SK-N-SH treated with all-trans-retinoic acid at 6 μM for 48 hours (cell line): ENCODE measurements at regions not wholly inside any gene's neighbourhood (a gene's known extent, or its start where the extent isn't known, plus 50 kb on each side); places are given as distances from the start of the nearest gene placed in this dataset.

ENCODE experiments used
- ATAC-seq: fragments of 200-7000 bp; cut with Tn5 transposase; 3 replicates; pipeline ENCODE4 v1.9.1; 2020; ENCODE audit warnings: mild to moderate bottlenecking, moderate library complexity
- ARNTL ChIP-seq: fragments of 450-650 bp; formaldehyde crosslinking; IDR thresholded peaks from 2 replicates; pipeline ENCODE4 v1.5.0; 2020; ENCODE audit warnings: low read depth, mild to moderate bottlenecking, moderate library complexity, borderline replicate concordance
- CSDC2 ChIP-seq: fragments of 250-450 bp; sonication (Bioruptor Pico); IDR thresholded peaks from 2 replicates; pipeline ENCODE4 v1.5.0; 2020; ENCODE audit warnings: mild to moderate bottlenecking, moderate library complexity
- ESRRG ChIP-seq: fragments of 250-450 bp; sonication (Bioruptor Pico); IDR thresholded peaks from 2 replicates; pipeline ENCODE4 v1.6.1; 2021; ENCODE audit warnings: mild to moderate bottlenecking
- GLIS3 ChIP-seq: fragments of 250-450 bp; sonication (Bioruptor Pico); IDR thresholded peaks from 2 replicates; pipeline ENCODE4 v1.5.0; 2020; ENCODE audit warnings: mild to moderate bottlenecking, moderate library complexity
- ISL1 ChIP-seq: fragments of 250-450 bp; sonication (Bioruptor Pico); IDR thresholded peaks from 2 replicates; pipeline ENCODE4 v2.1.2; 2022; ENCODE audit warnings: mild to moderate bottlenecking, moderate library complexity
- OSR1 ChIP-seq: fragments of 250-450 bp; sonication (Bioruptor Pico); IDR thresholded peaks from 2 replicates; pipeline ENCODE4 v1.8.0; 2022; ENCODE audit warnings: moderate library complexity, mild to moderate bottlenecking, inconsistent platforms
- PATZ1 ChIP-seq: fragments of 250-450 bp; sonication (Bioruptor Pico); IDR thresholded peaks from 2 replicates; pipeline ENCODE4 v1.8.0; 2020; ENCODE audit warnings: mild to moderate bottlenecking, moderate library complexity, borderline replicate concordance
- RARB ChIP-seq: fragments of 250-450 bp; sonication (Bioruptor Pico); IDR thresholded peaks from 2 replicates; pipeline ENCODE4 v1.8.0; 2021; ENCODE audit warnings: mild to moderate bottlenecking, moderate library complexity
- SNAI2 ChIP-seq: fragments of 250-450 bp; sonication (Bioruptor Pico); IDR thresholded peaks from 2 replicates; pipeline ENCODE4 v1.5.0; 2020; ENCODE audit warnings: mild to moderate bottlenecking, moderate library complexity
- TCF4 ChIP-seq: fragments of 250-450 bp; sonication (Bioruptor Pico); IDR thresholded peaks from 2 replicates; pipeline ENCODE4 v1.8.0; 2021; ENCODE audit warnings: mild to moderate bottlenecking, moderate library complexity, borderline replicate concordance
- TOX ChIP-seq: fragments of 250-450 bp; sonication (Bioruptor Pico); IDR thresholded peaks from 2 replicates; pipeline ENCODE4 v1.8.0; 2021; ENCODE audit warnings: mild to moderate bottlenecking, moderate library complexity, borderline replicate concordance
- TSHZ2 ChIP-seq: fragments of 250-450 bp; sonication (Bioruptor Pico); IDR thresholded peaks from 2 replicates; pipeline ENCODE4 v1.5.0; 2020; ENCODE audit warnings: mild to moderate bottlenecking, moderate library complexity
- ZFP3 ChIP-seq: fragments of 250-450 bp; sonication (Bioruptor Pico); IDR thresholded peaks from 2 replicates; pipeline ENCODE4 v1.5.0; 2020; ENCODE audit warnings: mild to moderate bottlenecking, moderate library complexity
- ZFP30 ChIP-seq: fragments of 450-650 bp; formaldehyde crosslinking; IDR thresholded peaks from 2 replicates; pipeline ENCODE4 v1.5.0; 2022; ENCODE audit warnings: mild to moderate bottlenecking, moderate library complexity
- ZNF565 ChIP-seq: fragments of 450-650 bp; formaldehyde crosslinking; conservative IDR thresholded peaks from 2 replicates; pipeline ENCODE4 v1.5.0; 2020; ENCODE audit warnings: low read depth, mild to moderate bottlenecking, moderate library complexity
- ZNF70 ChIP-seq: fragments of 450-650 bp; formaldehyde crosslinking; IDR thresholded peaks from 2 replicates; pipeline ENCODE4 v1.5.0; 2020; ENCODE audit warnings: mild to moderate bottlenecking, moderate library complexity
- ZNF8 ChIP-seq: fragments of 450-650 bp; formaldehyde crosslinking; IDR thresholded peaks from 2 replicates; pipeline ENCODE4 v1.5.0; 2020; ENCODE audit warnings: mild to moderate bottlenecking, moderate library complexity
- TF ChIP-seq, protein P1 (sequence below): fragments of 250-450 bp; sonication (Bioruptor Pico); IDR thresholded peaks from 2 replicates; pipeline ENCODE4 v1.5.1; 2021; ENCODE audit warnings: mild to moderate bottlenecking, moderate library complexity
- TF ChIP-seq, protein P2 (sequence below): fragments of 250-450 bp; sonication (Bioruptor Pico); IDR thresholded peaks from 2 replicates; pipeline ENCODE4 v1.8.0; 2021; ENCODE audit warnings: low read depth, mild to moderate bottlenecking, moderate library complexity, borderline replicate concordance

DNA sequence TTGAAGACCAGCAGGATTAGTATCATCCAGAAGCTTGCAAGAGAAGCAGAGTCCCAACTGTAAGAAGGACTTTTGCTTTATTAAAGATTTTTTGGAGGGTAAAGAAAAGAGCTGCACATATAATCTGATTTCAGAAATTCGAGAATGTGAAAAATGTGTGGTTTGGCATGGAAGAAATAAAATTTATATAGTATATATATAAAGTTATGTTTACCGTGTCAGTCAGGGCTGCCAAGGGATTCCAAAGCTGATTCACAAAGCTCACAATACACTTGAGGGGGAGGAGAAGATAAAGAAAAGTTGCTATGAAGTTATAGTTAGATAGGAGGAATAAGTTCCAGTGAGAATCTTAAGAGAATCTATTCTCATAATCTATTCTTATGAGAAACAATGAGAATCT, 231.8 kb upstream of the CACNA2D1 start:
- no peak for TF ChIP-seq CSDC2 (CRISPR knock-in tag)
- no peak for TF ChIP-seq TOX (CRISPR knock-in tag)
- TF ChIP-seq, protein P1, sequence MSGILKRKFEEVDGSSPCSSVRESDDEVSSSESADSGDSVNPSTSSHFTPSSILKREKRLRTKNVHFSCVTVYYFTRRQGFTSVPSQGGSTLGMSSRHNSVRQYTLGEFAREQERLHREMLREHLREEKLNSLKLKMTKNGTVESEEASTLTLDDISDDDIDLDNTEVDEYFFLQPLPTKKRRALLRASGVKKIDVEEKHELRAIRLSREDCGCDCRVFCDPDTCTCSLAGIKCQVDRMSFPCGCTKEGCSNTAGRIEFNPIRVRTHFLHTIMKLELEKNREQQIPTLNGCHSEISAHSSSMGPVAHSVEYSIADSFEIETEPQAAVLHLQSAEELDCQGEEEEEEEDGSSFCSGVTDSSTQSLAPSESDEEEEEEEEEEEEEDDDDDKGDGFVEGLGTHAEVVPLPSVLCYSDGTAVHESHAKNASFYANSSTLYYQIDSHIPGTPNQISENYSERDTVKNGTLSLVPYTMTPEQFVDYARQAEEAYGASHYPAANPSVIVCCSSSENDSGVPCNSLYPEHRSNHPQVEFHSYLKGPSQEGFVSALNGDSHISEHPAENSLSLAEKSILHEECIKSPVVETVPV (CRISPR knock-in tag), result no peak
- no peak for TF ChIP-seq ZNF70 (CRISPR knock-in tag)
- no peak for TF ChIP-seq OSR1
- ATAC-seq, result peak; percentile 41; the same call in 2 of the 3 replicates

- ATAC-seq, result no peak
- TF ChIP-seq SNAI2 (CRISPR knock-in tag) (no peak), ZNF70 (CRISPR knock-in tag) (no peak), GLIS3 (CRISPR knock-in tag) (no peak), PATZ1 (CRISPR knock-in tag) (no peak), ESRRG (CRISPR knock-in tag) (no peak), ZFP30 (CRISPR knock-in tag) (no peak)
Observed at GRCh38 chr7:82674268-82674667, 230.7 kb upstream of the CACNA2D1 start.

DNA sequence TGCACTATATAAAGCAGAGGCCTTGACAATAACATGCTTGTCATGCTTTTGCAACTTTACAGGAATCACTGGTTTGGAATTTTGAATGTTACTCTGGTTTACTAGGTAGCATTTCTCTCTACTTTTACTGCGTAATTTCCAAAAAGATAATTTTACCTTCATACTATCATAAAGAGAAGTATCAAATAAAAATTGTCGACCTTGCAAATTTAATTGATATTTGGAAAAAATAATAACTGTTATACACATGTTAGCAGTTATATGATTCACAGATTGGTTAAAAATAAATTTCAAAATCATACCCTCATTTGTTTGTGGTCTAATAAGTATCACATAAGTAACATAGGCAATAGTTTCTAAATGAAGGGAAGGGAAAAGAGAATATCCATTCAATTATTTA, 228.5 kb upstream of the CACNA2D1 start:
- TF ChIP-seq, protein P2, sequence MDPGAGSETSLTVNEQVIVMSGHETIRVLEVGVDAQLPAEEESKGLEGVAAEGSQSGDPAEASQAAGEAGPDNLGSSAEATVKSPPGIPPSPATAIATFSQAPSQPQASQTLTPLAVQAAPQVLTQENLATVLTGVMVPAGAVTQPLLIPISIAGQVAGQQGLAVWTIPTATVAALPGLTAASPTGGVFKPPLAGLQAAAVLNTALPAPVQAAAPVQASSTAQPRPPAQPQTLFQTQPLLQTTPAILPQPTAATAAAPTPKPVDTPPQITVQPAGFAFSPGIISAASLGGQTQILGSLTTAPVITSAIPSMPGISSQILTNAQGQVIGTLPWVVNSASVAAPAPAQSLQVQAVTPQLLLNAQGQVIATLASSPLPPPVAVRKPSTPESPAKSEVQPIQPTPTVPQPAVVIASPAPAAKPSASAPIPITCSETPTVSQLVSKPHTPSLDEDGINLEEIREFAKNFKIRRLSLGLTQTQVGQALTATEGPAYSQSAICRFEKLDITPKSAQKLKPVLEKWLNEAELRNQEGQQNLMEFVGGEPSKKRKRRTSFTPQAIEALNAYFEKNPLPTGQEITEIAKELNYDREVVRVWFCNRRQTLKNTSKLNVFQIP (CRISPR knock-in tag), result no peak
- no peak for TF ChIP-seq PATZ1 (CRISPR knock-in tag)
- TF ChIP-seq TOX (CRISPR knock-in tag), result no peak
- no peak for TF ChIP-seq SNAI2 (CRISPR knock-in tag)
- no peak for TF ChIP-seq OSR1
- no peak for TF ChIP-seq ZFP30 (CRISPR knock-in tag)
- TF ChIP-seq ZFP3 (CRISPR knock-in tag), result no peak
- no peak for ATAC-seq

GRCh38 chr7:82669141-82669540, 225.6 kb upstream of the CACNA2D1 start:
- no peak for ATAC-seq
- no peak for TF ChIP-seq ZNF565 (CRISPR knock-in tag)
- TF ChIP-seq SNAI2 (CRISPR knock-in tag), result no peak
- no peak for TF ChIP-seq ARNTL (CRISPR knock-in tag)
- TF ChIP-seq TSHZ2, result no peak
- TF ChIP-seq, protein P2 (CRISPR knock-in tag), result no peak
- no peak for TF ChIP-seq ESRRG (CRISPR knock-in tag)
- no peak for TF ChIP-seq GLIS3 (CRISPR knock-in tag)
- no peak for TF ChIP-seq TCF4 (CRISPR knock-in tag)
- no peak for TF ChIP-seq OSR1
- no peak for TF ChIP-seq TOX (CRISPR knock-in tag)
- no peak for TF ChIP-seq ISL1 (CRISPR knock-in tag)
- no peak for TF ChIP-seq ZNF8 (CRISPR knock-in tag)
- TF ChIP-seq RARB, result no peak
- TF ChIP-seq, all 23 proteins: peak for 0
